ENCODE measurements at regions not wholly inside any gene's neighbourhood (a gene's known extent, or its start where the extent isn't known, plus 50 kb on each side); places are given as distances from the start of the nearest gene placed in this dataset.

DNA sequence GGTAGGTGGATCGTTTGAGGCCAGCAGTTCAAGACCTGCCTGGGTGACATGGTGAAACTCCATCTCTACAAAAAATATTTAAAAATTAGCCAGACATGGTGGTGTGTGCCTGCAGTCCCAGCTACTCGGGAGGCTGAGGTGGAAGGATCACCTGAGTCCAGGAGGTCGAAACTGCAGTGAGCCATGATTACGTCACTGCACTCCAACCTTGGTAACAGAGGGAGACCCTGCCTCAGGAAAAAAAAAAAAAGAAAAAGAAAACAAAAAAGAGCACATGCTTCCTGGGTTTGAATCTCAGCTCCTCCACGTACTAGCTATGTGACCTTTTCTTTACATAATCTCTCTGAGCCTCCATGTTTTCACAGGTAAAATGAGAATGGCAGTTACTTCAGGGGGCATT, 86.3 kb upstream of the CALM2 start:
- Histone ChIP-seq H3K4me2 (ENCODE audit: insufficient read depth, insufficient read length, low read length) (no peak overlapping the region), H3K9me3 (ENCODE audit: control insufficient read depth, low read depth, low read length) (no peaks in the 10 kb centered on the region), H2BK15ac (ENCODE audit: low read depth, low read length) (no peak overlapping the region), H4K91ac (ENCODE audit: insufficient read length, low read depth, low read length) (no peak overlapping the region), H2BK12ac (ENCODE audit: insufficient read length, low read depth, low read length) (no peak overlapping the region), H3K27ac (ENCODE audit: insufficient read length, low read depth, low read length) (no peak overlapping the region), H3K4ac (ENCODE audit: low read depth, low read length) (no peak overlapping the region), H3K4me1 (ENCODE audit: insufficient read depth, low read length) (peaks cover 6% of the 10 kb centered on the region), H4K8ac (replicated peaks; ENCODE audit: insufficient read length, low read depth, low read length) (no peak overlapping the region), H3K27me3 (ENCODE audit: insufficient read depth, low read length) (no peaks in the 10 kb centered on the region), H3K18ac (ENCODE audit: insufficient read length, low read depth, low read length) (no peak overlapping the region), H4K5ac (ENCODE audit: insufficient read length, low read depth, low read length) (no peak overlapping the region), H4K20me1 (ENCODE audit: control insufficient read depth, insufficient read depth, insufficient read length) (no peaks in the 10 kb centered on the region), H2AK5ac (ENCODE audit: insufficient read length, low read length) (no peak overlapping the region), H3T11ph (ENCODE audit: low read length) (no peak overlapping the region), H3K23ac (ENCODE audit: insufficient read length, low read depth, low read length) (no peak overlapping the region), H3K14ac (ENCODE audit: insufficient read depth, low read length) (no peak overlapping the region), H3K23me2 (ENCODE audit: insufficient read length, low read depth, low read length, poor library complexity, severe bottlenecking) (no peaks in the 10 kb centered on the region), H3K9ac (ENCODE audit: extremely low read depth, insufficient read length, low read length) (no peak overlapping the region), H2BK20ac (ENCODE audit: low read depth, low read length, poor library complexity, severe bottlenecking) (no peak overlapping the region), H3K79me2 (ENCODE audit: insufficient read depth, low read length) (no peaks in the 10 kb centered on the region), H2BK120ac (ENCODE audit: low read depth, low read length, poor library complexity, severe bottlenecking) (no peak overlapping the region), H2AFZ (ENCODE audit: low read length) (no peak overlapping the region), H2BK5ac (ENCODE audit: insufficient read length, low read length) (no peak overlapping the region), H3K79me1 (ENCODE audit: insufficient read depth, low read depth, low read length, poor library complexity, severe bottlenecking) (no peaks in the 10 kb centered on the region), H3K56ac (ENCODE audit: insufficient read length, low read depth, low read length) (no peak overlapping the region)
- Mint-ChIP-seq H3K36me3 (ENCODE audit: insufficient read depth in 1 of 3, low read depth in 3 of 3) (no peaks in the 10 kb centered on the region), H3K4me3 (no peak overlapping the region), H3K9me3 (no peaks in the 10 kb centered on the region), H3K27me3 (ENCODE audit: low read depth) (no peaks in the 10 kb centered on the region; the same call in 1 of the 2 replicates), H3K4me1 (peaks cover 28 to 37% of the 10 kb centered on the region in 2 experiments), H3K27ac (no peak overlapping the region; a peak in 1 of 7 replicates)
- WGBS (ENCODE audit: extremely low coverage, insufficient read length, low lambda C conversion rate): no CpG with 5 or more reads among the region's 5 CpGs
- DNase-seq: no peak
- TF ChIP-seq, protein P1, sequence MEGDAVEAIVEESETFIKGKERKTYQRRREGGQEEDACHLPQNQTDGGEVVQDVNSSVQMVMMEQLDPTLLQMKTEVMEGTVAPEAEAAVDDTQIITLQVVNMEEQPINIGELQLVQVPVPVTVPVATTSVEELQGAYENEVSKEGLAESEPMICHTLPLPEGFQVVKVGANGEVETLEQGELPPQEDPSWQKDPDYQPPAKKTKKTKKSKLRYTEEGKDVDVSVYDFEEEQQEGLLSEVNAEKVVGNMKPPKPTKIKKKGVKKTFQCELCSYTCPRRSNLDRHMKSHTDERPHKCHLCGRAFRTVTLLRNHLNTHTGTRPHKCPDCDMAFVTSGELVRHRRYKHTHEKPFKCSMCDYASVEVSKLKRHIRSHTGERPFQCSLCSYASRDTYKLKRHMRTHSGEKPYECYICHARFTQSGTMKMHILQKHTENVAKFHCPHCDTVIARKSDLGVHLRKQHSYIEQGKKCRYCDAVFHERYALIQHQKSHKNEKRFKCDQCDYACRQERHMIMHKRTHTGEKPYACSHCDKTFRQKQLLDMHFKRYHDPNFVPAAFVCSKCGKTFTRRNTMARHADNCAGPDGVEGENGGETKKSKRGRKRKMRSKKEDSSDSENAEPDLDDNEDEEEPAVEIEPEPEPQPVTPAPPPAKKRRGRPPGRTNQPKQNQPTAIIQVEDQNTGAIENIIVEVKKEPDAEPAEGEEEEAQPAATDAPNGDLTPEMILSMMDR (conservative IDR thresholded peaks at IDR 0.05): no peak
